Body of pancreas (tissue), 4 donors: ENCODE measurements at regions not wholly inside any gene's neighbourhood (a gene's known extent, or its start where the extent isn't known, plus 50 kb on each side); places are given as distances from the start of the nearest gene placed in this dataset.

Experiments
- POLR2A ChIP-seq, 3 donors: fragments of 450-650 bp; IDR thresholded peaks; one replicate each; pipeline ENCODE4 v1.6.1; 2016; ENCODE audit warnings: antibody characterized with exemption in 3 of 3, mild to moderate bottlenecking in 2 of 3
- TF ChIP-seq, protein P1 (sequence below), 7 experiments: fragments of 450-650 bp in 4 of 7; fragments of 200-600 bp in 3 of 7; sonication (generic) in 3 of 7; IDR thresholded peaks; one replicate each; pipeline ENCODE4 v1.5.1; 2016 to 2019; ENCODE audit warnings: antibody characterized with exemption in 7 of 7

DNA sequence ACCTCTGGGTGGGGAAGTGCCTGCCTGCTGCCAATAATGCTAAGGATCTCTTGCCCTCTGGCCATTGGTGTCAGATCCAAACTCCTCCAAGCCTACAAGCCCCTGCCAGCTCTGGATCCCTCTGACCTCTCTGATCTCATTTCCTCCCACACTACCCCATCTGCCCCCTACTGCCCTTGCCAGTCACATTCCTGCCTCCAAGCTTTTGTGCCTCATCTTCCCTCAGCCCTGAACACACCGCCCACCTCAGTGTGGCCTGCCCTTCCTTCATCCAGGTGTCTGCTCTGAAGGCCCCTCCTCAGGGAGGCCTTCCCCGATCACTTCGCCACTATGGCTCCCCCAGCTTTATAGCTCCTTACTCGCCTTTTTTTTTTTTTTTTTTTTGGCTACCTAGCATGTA lies 161.0 kb upstream of the GLI2 start:
- TF ChIP-seq, protein P1, sequence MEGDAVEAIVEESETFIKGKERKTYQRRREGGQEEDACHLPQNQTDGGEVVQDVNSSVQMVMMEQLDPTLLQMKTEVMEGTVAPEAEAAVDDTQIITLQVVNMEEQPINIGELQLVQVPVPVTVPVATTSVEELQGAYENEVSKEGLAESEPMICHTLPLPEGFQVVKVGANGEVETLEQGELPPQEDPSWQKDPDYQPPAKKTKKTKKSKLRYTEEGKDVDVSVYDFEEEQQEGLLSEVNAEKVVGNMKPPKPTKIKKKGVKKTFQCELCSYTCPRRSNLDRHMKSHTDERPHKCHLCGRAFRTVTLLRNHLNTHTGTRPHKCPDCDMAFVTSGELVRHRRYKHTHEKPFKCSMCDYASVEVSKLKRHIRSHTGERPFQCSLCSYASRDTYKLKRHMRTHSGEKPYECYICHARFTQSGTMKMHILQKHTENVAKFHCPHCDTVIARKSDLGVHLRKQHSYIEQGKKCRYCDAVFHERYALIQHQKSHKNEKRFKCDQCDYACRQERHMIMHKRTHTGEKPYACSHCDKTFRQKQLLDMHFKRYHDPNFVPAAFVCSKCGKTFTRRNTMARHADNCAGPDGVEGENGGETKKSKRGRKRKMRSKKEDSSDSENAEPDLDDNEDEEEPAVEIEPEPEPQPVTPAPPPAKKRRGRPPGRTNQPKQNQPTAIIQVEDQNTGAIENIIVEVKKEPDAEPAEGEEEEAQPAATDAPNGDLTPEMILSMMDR (IDR thresholded peaks at IDR 0.05): no peak
- TF ChIP-seq POLR2A (IDR thresholded peaks at IDR 0.05): no peak
